ENCODE measurements at regions not wholly inside any gene's neighbourhood (a gene's known extent, or its start where the extent isn't known, plus 50 kb on each side); places are given as distances from the start of the nearest gene placed in this dataset.
A peak's percentile ranks its signal among the peaks of the same experiment; 100 is the strongest.

- peak; percentile 38 for DNase-seq (ENCODE audit: low read depth, low spot score)
These were observed 93.0 kb upstream of the ZNF608 start for GRCh38 chr5:124839371-124839998.

GRCh38 chr5:124841829-124842712 is 95.6 kb upstream of the ZNF608 start:
- DNase-seq (ENCODE audit: low read depth, low spot score): no peak

GRCh38 chr5:124842725-124843595 is 96.5 kb upstream of the ZNF608 start:
- no peak for DNase-seq (ENCODE audit: low read depth, low spot score)

- no peak for DNase-seq (ENCODE audit: low read depth, low spot score)
These were observed 97.1 kb upstream of the ZNF608 start for GRCh38 chr5:124843596-124843899.

- DNase-seq (ENCODE audit: low read depth, low spot score): no peak
These were observed 98.0 kb upstream of the ZNF608 start for GRCh38 chr5:124844371-124844920.

GRCh38 chr5:124847907-124848306 is 101.5 kb upstream of the ZNF608 start:
- no peak for DNase-seq (ENCODE audit: low read depth, low spot score)

- no peak for DNase-seq (ENCODE audit: low read depth, low spot score)
These were observed 103.3 kb upstream of the ZNF608 start for GRCh38 chr5:124849774-124850173.

GRCh38 chr5:124856726-124857125 is 110.3 kb upstream of the ZNF608 start:
- no peak for DNase-seq (ENCODE audit: low read depth, low spot score)

- no peak for DNase-seq (ENCODE audit: low read depth, low spot score)
These were observed 112.2 kb upstream of the ZNF608 start for GRCh38 chr5:124858612-124859011.

- no peak for DNase-seq (ENCODE audit: low read depth, low spot score)
These were observed 112.6 kb upstream of the ZNF608 start for GRCh38 chr5:124859027-124859426.

GRCh38 chr5:124859556-124860290 is 113.3 kb upstream of the ZNF608 start:
- DNase-seq (ENCODE audit: low read depth, low spot score): no peak

- no peak for DNase-seq (ENCODE audit: low read depth, low spot score)
These were observed 113.8 kb upstream of the ZNF608 start for GRCh38 chr5:124860291-124860655.

- DNase-seq (ENCODE audit: low read depth, low spot score): no peak
These were observed 118.6 kb upstream of the ZNF608 start for GRCh38 chr5:124865066-124865465.

- DNase-seq (ENCODE audit: low read depth, low spot score): no peak
These were observed 119.3 kb upstream of the ZNF608 start for GRCh38 chr5:124865603-124866354.

- peak; percentile 63 for DNase-seq (ENCODE audit: low read depth, low spot score)
These were observed 120.1 kb upstream of the ZNF608 start for GRCh38 chr5:124866355-124867136.

GRCh38 chr5:124867137-124867704 is 120.8 kb upstream of the ZNF608 start:
- peak; percentile 90 for DNase-seq (ENCODE audit: low read depth, low spot score)

- DNase-seq (ENCODE audit: low read depth, low spot score): peak; percentile 31
These were observed 122.2 kb upstream of the ZNF608 start for GRCh38 chr5:124868676-124869075.

- peak; percentile 60 for DNase-seq (ENCODE audit: low read depth, low spot score)
These were observed 123.1 kb upstream of the ZNF608 start for GRCh38 chr5:124869426-124870033.

- DNase-seq (ENCODE audit: low read depth, low spot score): no peak
These were observed 123.6 kb upstream of the ZNF608 start for GRCh38 chr5:124870070-124870469.
